Right ventricle myocardium inferior (tissue), 1 donor: ENCODE measurements at regions not wholly inside any gene's neighbourhood (a gene's known extent, or its start where the extent isn't known, plus 50 kb on each side); places are given as distances from the start of the nearest gene placed in this dataset.

Source experiments
- ATAC-seq: fragments of 200-7000 bp; cut with Tn5 transposase; one replicate; pipeline ENCODE4 v1.9.1; 2020; ENCODE audit warnings: mild to moderate bottlenecking, moderate library complexity
- DNase-seq: peaks from one replicate; pipeline ENCODE4 v3.0.0; 2021; ENCODE audit errors: missing footprints
- intact Hi-C: fragments of 100-400 bp; cut with DNase I; formaldehyde crosslinking; loops from one replicate; pipeline ENCODE4 v1.11.0; 2022
- donor health status: DM: no; HTN: yes; CAD: no; lungs with severe emphysema.

DNA sequence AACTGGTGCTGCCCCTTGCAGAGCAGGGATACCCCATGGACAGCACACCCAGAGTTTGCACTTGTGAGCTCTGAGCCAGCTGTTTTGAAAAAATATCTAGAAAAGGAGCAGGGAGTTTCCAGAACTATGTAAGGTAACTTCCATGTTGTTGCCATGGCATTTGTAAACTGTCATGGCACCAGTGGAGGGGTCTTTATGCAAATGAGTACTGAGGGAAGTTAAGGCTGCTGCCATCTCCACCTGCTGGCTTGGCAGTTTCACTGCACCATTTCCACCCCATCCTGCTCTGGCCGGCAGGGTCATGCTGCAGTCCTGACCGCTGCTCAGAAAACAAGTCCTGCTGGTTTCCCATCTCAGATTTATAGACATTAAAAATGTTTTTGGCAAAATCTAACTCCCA lies 52.3 kb upstream of the SNTG2 start:
- ATAC-seq: no peak
- intact Hi-C loops: no loop called here

DNA sequence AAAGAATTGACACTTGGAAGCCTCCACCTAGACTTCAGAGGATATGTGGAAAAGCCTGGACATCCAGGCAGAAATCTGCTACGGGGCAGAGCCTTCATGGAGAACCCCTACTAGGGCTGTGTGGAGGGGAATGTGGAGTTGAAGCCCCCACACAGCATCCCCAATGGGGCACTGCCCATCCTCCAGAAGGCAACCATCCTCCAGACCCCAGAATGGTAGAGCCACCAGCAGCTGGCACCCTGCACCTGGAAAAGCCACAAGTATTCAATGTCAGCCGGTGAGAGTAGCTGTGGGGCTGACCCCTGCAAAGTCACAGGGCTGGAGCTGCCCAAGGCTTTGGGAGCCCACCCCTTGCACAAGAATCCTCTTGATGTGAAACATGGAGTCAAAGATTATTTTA lies 53.6 kb upstream of the SNTG2 start:
- intact Hi-C loops: no loop called here
- ATAC-seq: no peak

More for the DNA sequence above, 52.3 kb upstream of the SNTG2 start:
- no peak for DNase-seq

GRCh38 chr2:893311-893710 lies 57.3 kb upstream of the SNTG2 start:
- intact Hi-C loops: no loop called here
- ATAC-seq (no peak), DNase-seq (no peak)

More for the DNA sequence above, 53.6 kb upstream of the SNTG2 start:
- no peak for DNase-seq

- intact Hi-C loops: no loop called here
- no peak for DNase-seq
- ATAC-seq: no peak
Observed at GRCh38 chr2:892892-893291, 57.8 kb upstream of the SNTG2 start.

DNA sequence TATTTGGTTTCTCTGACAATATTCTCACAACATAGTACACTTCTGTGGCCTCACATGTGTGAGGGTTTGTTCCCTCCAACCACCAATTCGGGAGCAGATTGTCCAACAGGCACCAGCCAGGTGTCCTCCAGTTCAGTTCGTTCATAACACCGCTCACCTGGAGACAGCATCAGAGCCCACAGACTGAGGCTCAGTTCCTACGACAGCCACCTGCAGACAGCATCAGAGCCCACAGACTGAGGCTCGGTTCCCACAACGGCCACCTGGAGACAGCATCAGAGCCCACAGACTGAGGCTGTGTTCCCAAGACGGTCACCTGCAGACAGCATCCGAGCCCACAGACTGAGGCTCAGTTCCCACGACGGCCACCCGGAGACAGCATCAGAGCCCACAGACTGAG lies 58.2 kb upstream of the SNTG2 start:
- no peak for ATAC-seq
- DNase-seq: no peak
- intact Hi-C loops: no loop called here

DNA sequence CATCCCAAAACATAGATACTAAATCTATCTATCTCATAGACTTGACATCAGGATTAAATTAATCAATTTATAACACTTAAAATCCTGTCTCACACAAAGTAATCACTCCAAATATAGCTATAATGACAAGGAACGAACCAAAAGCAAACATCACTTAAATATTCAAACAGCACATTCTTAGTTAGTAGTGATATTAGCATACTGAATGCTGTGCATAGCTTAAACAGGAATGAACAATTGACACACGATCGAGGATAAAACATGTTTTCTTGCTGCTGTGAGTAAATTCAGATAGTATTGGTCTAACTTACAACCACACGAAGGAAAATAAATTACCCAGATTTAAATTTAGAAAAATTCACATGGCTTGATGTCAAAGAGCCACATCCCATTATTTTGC lies 58.9 kb upstream of the SNTG2 start:
- ATAC-seq (no peak), DNase-seq (no peak)
- intact Hi-C loops: no loop called here

DNA sequence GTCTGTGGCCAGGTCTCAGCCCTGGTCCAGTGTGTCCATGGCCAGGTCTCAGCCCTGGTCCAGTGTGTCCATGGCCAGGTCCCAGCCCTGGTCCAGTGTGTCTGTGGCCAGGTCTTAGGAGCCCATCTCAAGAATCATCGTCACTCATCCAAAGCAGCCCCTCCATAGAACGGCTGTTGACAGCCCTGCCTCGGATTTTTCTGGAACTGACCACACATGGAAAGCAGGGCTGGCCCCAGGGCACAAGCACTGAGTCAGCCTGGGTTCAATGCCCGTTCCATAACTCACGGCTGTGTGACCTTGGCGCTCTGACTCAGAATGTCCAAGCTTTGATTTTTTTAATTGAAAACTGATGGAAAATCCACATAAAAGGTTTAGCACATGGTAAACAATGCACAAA lies 59.9 kb upstream of the SNTG2 start:
- DNase-seq (no peak), ATAC-seq (no peak)
- intact Hi-C loops: no loop called here

- DNase-seq: no peak
- ATAC-seq: no peak
- intact Hi-C loops: no loop called here
Observed at GRCh38 chr2:890214-890613, 60.4 kb upstream of the SNTG2 start.

- intact Hi-C loops: no loop called here
Observed at GRCh38 chr2:888906-889566, 61.6 kb upstream of the SNTG2 start.

GRCh38 chr2:888211-888801 lies 62.3 kb upstream of the SNTG2 start:
- ATAC-seq: no peak
- no peak for DNase-seq
- intact Hi-C loops: no loop called here

More at GRCh38 chr2:888906-889566, 61.6 kb upstream of the SNTG2 start:
- ATAC-seq (no peak), DNase-seq (no peak)

DNA sequence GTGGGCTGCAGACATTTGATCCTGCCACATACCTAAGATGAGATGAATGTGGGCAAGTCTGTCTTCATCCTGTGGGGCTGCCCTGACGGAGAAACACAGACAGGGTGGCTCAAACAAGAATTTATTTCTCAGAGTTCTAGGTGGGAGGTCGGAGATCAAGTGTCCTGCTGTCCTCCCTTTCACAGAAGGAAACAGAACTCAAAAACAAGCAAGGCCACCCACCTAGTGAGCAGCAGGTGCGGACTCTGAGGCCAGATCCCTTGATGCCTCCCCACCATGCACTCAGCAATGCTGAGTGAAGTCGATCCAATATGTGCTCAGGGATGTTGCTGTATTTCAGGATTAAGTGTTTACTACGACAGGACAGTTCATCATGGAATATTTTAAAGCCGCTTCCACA lies 63.0 kb upstream of the SNTG2 start:
- no peak for ATAC-seq
- no peak for DNase-seq
- intact Hi-C loops: no loop called here

GRCh38 chr2:886072-887022 lies 64.3 kb upstream of the SNTG2 start:
- intact Hi-C loops: no loop called here
- ATAC-seq (no peak), DNase-seq (no peak)

GRCh38 chr2:885230-886071 lies 65.2 kb upstream of the SNTG2 start:
- ATAC-seq (no peak), DNase-seq (no peak)
- intact Hi-C loops: no loop called here

DNA sequence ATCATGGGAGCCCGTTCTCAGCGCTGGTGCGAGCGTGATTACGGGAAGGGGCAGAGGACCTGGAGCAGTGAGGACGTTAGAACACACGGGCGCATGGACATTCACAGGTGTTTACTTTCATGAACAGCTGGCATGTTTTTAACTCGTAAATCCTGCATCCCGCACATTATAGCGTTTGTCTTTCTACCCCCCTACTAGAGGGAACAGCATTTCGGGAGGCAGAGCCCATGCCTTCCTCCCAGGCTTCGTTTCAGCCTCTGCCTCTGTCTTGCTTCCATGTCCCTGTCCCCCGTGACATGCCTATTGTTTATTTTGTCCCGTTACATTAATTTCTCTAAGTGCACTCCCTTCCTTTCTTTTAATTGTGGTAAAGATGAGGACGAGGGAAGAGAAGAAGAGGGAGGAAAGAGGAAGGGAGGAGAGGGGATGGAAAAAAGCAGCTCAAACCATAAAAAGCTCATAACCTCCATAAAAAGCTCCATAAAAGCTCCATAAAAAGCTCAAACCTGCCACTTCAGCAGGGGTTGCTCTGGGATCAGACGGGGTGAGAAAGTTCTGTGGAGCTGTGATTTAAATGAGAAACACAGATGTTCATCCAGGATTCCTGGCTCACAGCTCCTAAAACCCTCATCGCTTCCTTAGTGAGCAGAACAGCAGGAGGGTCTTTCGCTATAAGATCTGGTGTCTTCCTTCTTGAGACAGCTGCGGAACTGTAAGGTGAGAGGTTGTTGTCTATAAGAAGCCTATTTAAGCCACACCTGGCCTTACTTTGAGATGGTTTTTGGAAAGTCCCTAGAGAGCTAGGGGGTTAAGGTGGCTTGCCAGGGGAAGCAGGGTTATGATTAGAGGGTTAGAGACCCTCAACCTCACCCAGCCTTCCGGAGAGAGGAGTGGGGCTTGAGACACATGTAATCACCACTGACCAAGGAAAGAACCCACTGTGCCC lies 66.6 kb upstream of the SNTG2 start:
- peak; percentile 52 for DNase-seq
- intact Hi-C loops: no loop called here
- no peak for ATAC-seq

- DNase-seq (peak; percentile 45), ATAC-seq (no peak)
- intact Hi-C loops: no loop called here
Observed at GRCh38 chr2:883260-883802, 67.3 kb upstream of the SNTG2 start.

DNA sequence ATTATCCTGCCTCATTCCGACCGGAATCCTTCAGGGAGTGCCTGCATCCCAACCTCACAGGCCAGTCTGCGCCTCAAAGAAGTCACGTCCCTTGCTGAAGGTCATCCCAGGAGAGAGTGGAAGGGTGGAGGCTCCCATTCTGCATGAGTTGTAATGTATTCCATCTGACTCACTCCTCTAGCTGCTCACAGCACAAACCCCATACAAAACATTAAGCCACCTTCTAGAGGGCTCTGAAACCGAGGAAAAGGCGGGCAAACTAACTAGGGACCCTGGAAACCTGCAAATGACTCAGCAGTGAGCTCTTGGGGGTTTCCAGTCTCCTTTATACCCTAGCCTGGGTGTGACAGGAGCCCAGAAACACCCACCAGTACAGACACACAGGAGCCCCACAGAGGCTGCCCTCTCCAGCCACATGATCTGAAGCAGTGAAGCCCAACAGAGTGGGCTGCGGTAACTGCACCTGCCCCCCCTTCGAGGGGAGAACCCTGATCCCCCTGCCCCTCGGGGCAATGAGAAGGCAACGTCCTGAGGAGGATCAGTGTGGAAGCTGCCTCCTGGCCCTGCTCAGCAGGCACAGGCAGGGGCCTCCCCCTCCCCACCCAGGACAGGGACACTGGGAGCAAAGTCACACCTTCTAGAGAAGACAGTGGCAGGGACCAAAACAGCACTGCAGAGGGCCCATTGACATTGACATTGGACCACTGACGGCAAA lies 69.3 kb upstream of the SNTG2 start:
- intact Hi-C loops: no loop called here
- no peak for DNase-seq
- no peak for ATAC-seq
